ENCODE measurements at regions not wholly inside any gene's neighbourhood (a gene's known extent, or its start where the extent isn't known, plus 50 kb on each side); places are given as distances from the start of the nearest gene placed in this dataset.

DNA sequence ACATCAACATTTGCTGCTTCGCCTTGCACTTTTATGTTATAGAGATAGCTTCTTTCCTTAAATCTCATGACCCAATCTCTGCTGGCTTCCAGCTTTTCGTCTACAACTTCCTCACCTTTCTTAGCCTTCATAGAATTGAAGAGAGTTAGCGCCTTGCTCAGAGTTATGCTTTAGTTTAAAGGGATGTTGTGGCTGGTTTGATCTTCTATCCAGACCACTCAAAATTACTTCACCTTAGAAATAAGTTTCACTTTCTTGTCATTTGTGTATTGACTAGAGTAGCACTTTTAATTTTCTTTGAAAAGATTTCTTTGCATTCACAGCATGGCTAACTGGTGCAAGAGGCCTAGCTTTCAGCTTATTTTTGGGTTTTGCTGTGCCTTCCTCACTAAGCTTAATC, 414.2 kb downstream of the ZNF608 start:
- no peak for DNase-seq (ENCODE audit: low spot score)
- H3K27me3 ChIP-seq (ENCODE audit: control insufficient read depth in 1 of 2, insufficient read depth in 2 of 2, low read length in 2 of 2) = no peaks in the 10 kb centered on the region
- intact Hi-C loops (cut with micrococcal nuclease; ENCODE audit: unreplicated experiment) = no loop called here
- CTCF ChIA-PET (ENCODE audit: low intra/inter-chr PET ratio, low total read pairs) = no interaction called here
- FAIRE-seq = no peak
- H3K4me2 ChIP-seq (ENCODE audit: low read depth, low read length) = no peak overlapping the region
- in situ Hi-C loops (cut with HindIII; ENCODE audit: extremely low pct_ligation_motif_present, low pct_unique_long_range_greater_than_20kb) = no loop called here
- H3K4me3 ChIP-seq (replicated peaks in 1 of 3; ENCODE audit: insufficient read depth in 1 of 3, low read depth in 2 of 3, low read length in 3 of 3) = no peak overlapping the region
- H3K9ac ChIP-seq (ENCODE audit: insufficient read depth, low read depth, low read length) = no peak overlapping the region
- no TSS peak for BruUV-seq (replicated peaks)
- no peaks in the 10 kb centered on the region for H3K9me3 ChIP-seq (ENCODE audit: low read length)
- POLR2A ChIA-PET = no interaction called here
- no peak for ATAC-seq
- H4K20me1 ChIP-seq (ENCODE audit: insufficient read depth, low read length) = no peaks in the 10 kb centered on the region
- H3K4me1 ChIP-seq (ENCODE audit: insufficient read depth, low read length) = no peaks in the 10 kb centered on the region
- H2AFZ ChIP-seq (ENCODE audit: low read length) = no peak overlapping the region
- H3K79me2 ChIP-seq (ENCODE audit: insufficient read depth, low read length) = no peaks in the 10 kb centered on the region
- no peaks in the 10 kb centered on the region for H3K36me3 ChIP-seq (replicated peaks in 1 of 2; ENCODE audit: control insufficient read depth in 1 of 2, insufficient read depth in 2 of 2, low read length in 2 of 2)
- H3K27ac ChIP-seq (ENCODE audit: extremely low read length, insufficient read depth, low read length) = no peak overlapping the region
- WGBS (ENCODE audit: low lambda C conversion rate) = 3% methylated on average over 3 of the region's 3 CpGs
- TF ChIP-seq NKX3-1 (CRISPR knock-in tag; IDR thresholded peaks at IDR 0.05) (no peak), HNF4A (CRISPR knock-in tag; IDR thresholded peaks at IDR 0.05) (no peak), RFX1 (IDR thresholded peaks at IDR 0.05) (no peak), KLF6 (CRISPR knock-in tag; IDR thresholded peaks at IDR 0.05) (no peak), PTBP1 (IDR thresholded peaks at IDR 0.05; ENCODE audit: low read depth, low read length, poor library complexity, severe bottlenecking) (no peak)
- TF ChIP-seq, protein P1, sequence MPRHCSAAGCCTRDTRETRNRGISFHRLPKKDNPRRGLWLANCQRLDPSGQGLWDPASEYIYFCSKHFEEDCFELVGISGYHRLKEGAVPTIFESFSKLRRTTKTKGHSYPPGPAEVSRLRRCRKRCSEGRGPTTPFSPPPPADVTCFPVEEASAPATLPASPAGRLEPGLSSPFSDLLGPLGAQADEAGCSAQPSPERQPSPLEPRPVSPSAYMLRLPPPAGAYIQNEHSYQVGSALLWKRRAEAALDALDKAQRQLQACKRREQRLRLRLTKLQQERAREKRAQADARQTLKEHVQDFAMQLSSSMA (CRISPR knock-in tag; IDR thresholded peaks at IDR 0.05) = no peak
- TF ChIP-seq, protein P2, sequence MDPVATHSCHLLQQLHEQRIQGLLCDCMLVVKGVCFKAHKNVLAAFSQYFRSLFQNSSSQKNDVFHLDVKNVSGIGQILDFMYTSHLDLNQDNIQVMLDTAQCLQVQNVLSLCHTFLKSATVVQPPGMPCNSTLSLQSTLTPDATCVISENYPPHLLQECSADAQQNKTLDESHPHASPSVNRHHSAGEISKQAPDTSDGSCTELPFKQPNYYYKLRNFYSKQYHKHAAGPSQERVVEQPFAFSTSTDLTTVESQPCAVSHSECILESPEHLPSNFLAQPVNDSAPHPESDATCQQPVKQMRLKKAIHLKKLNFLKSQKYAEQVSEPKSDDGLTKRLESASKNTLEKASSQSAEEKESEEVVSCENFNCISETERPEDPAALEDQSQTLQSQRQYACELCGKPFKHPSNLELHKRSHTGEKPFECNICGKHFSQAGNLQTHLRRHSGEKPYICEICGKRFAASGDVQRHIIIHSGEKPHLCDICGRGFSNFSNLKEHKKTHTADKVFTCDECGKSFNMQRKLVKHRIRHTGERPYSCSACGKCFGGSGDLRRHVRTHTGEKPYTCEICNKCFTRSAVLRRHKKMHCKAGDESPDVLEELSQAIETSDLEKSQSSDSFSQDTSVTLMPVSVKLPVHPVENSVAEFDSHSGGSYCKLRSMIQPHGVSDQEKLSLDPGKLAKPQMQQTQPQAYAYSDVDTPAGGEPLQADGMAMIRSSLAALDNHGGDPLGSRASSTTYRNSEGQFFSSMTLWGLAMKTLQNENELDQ (CRISPR knock-in tag; IDR thresholded peaks at IDR 0.05; ENCODE audit: borderline replicate concordance) = no peak
- TF ChIP-seq, protein P3, sequence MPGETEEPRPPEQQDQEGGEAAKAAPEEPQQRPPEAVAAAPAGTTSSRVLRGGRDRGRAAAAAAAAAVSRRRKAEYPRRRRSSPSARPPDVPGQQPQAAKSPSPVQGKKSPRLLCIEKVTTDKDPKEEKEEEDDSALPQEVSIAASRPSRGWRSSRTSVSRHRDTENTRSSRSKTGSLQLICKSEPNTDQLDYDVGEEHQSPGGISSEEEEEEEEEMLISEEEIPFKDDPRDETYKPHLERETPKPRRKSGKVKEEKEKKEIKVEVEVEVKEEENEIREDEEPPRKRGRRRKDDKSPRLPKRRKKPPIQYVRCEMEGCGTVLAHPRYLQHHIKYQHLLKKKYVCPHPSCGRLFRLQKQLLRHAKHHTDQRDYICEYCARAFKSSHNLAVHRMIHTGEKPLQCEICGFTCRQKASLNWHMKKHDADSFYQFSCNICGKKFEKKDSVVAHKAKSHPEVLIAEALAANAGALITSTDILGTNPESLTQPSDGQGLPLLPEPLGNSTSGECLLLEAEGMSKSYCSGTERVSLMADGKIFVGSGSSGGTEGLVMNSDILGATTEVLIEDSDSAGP (CRISPR knock-in tag; IDR thresholded peaks at IDR 0.05; ENCODE audit: borderline replicate concordance) = no peak
- TF ChIP-seq, protein P4, sequence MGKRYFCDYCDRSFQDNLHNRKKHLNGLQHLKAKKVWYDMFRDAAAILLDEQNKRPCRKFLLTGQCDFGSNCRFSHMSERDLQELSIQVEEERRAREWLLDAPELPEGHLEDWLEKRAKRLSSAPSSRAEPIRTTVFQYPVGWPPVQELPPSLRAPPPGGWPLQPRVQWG (CRISPR knock-in tag; IDR thresholded peaks at IDR 0.05; ENCODE audit: borderline replicate concordance, low read depth) = no peak
- TF ChIP-seq, protein P5, sequence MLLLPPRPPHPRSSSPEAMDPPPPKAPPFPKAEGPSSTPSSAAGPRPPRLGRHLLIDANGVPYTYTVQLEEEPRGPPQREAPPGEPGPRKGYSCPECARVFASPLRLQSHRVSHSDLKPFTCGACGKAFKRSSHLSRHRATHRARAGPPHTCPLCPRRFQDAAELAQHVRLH (CRISPR knock-in tag; IDR thresholded peaks at IDR 0.05; ENCODE audit: borderline replicate concordance, low read depth) = no peak
